ENCODE measurements at regions not wholly inside any gene's neighbourhood (a gene's known extent, or its start where the extent isn't known, plus 50 kb on each side); places are given as distances from the start of the nearest gene placed in this dataset.

- no peak for DNase-seq
- Mint-ChIP-seq H3K27ac (ENCODE audit: unreplicated experiment) (no peak overlapping the region), H3K27me3 (ENCODE audit: unreplicated experiment) (no peaks in the 10 kb centered on the region), H3K36me3 (ENCODE audit: unreplicated experiment) (no peaks in the 10 kb centered on the region), H3K9me3 (ENCODE audit: unreplicated experiment) (peaks cover under 1% of the 10 kb centered on the region), H3K4me3 (ENCODE audit: unreplicated experiment) (no peak overlapping the region), H3K4me1 (ENCODE audit: low read depth, unreplicated experiment) (no peaks in the 10 kb centered on the region)
- TF ChIP-seq CTCF (IDR thresholded peaks at IDR 0.05; ENCODE audit: partially characterized antibody, unreplicated experiment): no peak
These were observed 107.5 kb upstream of the SERPINE2 start for GRCh38 chr2:224146356-224147160.

DNA sequence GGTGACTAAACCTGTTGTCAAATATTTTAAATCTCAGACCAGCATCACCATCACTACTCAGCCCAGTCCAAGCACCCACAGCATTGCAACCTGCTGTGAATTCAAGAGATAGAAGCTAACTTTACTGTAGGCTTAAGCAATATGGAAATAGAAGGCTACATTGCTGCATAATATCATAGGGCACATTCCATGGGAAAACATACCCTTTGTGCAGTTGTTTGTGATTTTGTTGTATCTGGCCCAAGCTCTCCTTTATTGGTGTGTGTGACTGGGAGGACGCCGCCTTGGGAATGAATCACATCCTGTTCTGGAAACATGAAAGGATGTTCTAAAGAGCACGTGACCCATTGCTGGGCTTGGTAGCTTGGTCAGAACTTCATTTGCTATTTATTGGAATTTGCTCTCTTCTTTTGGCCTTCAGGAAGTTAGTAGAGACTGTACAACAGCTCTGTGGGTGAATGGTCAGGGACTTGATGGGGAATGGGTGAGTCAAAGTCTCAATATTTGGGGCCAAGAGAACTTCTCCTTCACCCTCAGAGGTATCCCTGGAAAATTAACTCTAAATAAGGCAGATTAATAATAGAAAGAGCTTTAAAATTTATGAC lies 106.8 kb upstream of the SERPINE2 start:
- Mint-ChIP-seq H3K4me1 (ENCODE audit: low read depth, unreplicated experiment) (no peaks in the 10 kb centered on the region), H3K27ac (ENCODE audit: unreplicated experiment) (no peak overlapping the region), H3K9me3 (ENCODE audit: unreplicated experiment) (no peaks in the 10 kb centered on the region), H3K27me3 (ENCODE audit: unreplicated experiment) (no peaks in the 10 kb centered on the region), H3K36me3 (ENCODE audit: unreplicated experiment) (no peaks in the 10 kb centered on the region), H3K4me3 (ENCODE audit: unreplicated experiment) (no peak overlapping the region)
- no peak for DNase-seq
- TF ChIP-seq CTCF (IDR thresholded peaks at IDR 0.05; ENCODE audit: partially characterized antibody, unreplicated experiment): no peak

DNA sequence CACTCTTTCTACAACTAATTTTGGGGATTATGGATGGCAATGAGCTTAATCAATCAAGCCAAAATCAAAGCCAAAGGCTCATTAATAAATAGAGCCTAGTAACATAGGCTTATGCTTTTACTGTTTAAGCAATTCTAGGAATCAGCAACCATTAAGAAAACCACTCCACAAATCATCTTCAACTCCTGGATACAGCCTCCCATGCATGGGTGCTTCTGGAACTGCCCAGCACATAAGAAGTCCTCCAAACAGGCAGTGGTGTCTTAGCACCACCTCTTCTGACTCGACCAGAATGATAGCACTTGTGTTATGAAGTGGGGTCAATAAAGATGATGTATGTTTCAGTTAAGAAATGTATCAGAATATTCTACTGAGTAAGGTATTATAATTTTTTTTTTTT lies 104.4 kb upstream of the SERPINE2 start:
- no peaks in the 10 kb centered on the region for H3K4me1 Mint-ChIP-seq (ENCODE audit: low read depth, unreplicated experiment)
- no peaks in the 10 kb centered on the region for H3K9me3 Mint-ChIP-seq (ENCODE audit: unreplicated experiment)

DNA sequence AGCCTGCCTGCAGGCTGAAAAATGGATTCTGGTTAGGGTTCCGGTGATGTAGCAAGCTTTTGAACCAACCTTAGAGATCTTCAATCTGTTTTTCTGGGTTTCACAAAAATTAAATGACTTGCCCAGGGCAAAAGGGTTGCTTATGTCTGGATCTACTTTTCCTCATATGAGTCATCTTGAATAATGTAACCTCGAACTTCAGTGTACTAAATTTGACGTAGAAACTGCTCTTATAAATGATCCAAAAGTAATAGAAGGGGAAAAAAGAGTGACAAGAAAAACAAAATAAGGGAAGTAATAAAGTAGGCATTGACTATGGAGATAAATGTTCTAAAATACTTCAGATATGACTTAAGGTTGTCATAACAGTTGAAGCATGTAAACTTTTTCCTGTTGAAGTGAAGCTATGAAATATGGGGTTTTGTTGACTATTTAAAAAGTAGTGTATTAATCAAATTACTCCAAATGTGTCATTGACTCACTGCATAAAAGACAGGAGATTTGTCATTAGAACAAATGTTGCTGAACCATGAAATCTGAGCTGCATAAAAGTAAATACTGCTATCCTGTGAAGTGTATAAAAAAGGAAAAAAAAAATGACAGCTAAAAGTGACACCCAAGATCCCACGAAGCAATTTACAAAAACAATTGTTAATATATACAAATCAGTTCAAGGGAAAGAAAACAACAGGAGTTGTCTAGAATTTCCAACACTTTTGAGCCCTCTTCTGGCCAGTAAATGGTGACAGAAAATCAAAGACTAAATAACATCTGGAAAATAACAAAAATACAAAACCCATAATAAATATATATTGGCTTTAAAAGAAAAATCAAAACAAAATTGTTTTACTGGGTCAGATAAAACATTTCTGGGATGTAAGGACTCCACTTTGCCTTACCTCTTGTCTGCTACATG lies 103.6 kb upstream of the SERPINE2 start:
- H3K4me1 Mint-ChIP-seq (ENCODE audit: low read depth, unreplicated experiment): no peaks in the 10 kb centered on the region
- no peaks in the 10 kb centered on the region for H3K36me3 Mint-ChIP-seq (ENCODE audit: unreplicated experiment)
- H3K27ac Mint-ChIP-seq (ENCODE audit: unreplicated experiment): no peak overlapping the region
- H3K9me3 Mint-ChIP-seq (ENCODE audit: unreplicated experiment): no peaks in the 10 kb centered on the region
- no peaks in the 10 kb centered on the region for H3K27me3 Mint-ChIP-seq (ENCODE audit: unreplicated experiment)
- no peak for TF ChIP-seq CTCF (IDR thresholded peaks at IDR 0.05; ENCODE audit: partially characterized antibody, unreplicated experiment)
- no peak overlapping the region for H3K4me3 Mint-ChIP-seq (ENCODE audit: unreplicated experiment)
- DNase-seq: no peak

More for the DNA sequence above, 104.4 kb upstream of the SERPINE2 start:
- no peak overlapping the region for H3K27ac Mint-ChIP-seq (ENCODE audit: unreplicated experiment)
- H3K4me3 Mint-ChIP-seq (ENCODE audit: unreplicated experiment): no peak overlapping the region
- no peak for DNase-seq
- H3K36me3 Mint-ChIP-seq (ENCODE audit: unreplicated experiment): no peaks in the 10 kb centered on the region
- no peak for TF ChIP-seq CTCF (IDR thresholded peaks at IDR 0.05; ENCODE audit: partially characterized antibody, unreplicated experiment)
- H3K27me3 Mint-ChIP-seq (ENCODE audit: unreplicated experiment): no peaks in the 10 kb centered on the region

Measured in glutamatergic neuron (in vitro differentiated cells).